ENCODE measurements at regions not wholly inside any gene's neighbourhood (a gene's known extent, or its start where the extent isn't known, plus 50 kb on each side); places are given as distances from the start of the nearest gene placed in this dataset.

DNA sequence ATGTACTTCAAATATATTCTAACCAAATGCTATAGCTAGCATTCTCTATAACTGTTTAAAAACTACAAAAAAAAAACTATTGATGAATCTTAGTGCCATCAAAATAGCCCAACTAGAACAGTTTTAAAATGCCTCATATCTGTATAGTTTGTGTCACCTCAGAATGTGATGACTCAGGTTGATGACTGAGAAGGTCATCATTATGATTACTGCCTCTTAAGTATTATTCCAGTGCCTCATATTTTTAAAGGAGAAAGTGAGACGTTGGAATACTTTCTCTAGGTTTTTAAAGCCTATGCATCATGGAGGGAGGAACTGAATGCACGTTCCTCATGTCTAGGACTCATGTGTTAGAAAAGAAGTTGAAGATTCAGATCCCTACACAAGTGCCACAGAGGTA, 88.2 kb downstream of the TMA16 start:
- WGBS, 4 donors = 51 to 69% (median 55%) methylated on average over 2 of the region's 2 CpGs
- Histone ChIP-seq H3K27me3 (no peaks in the 10 kb centered on the region), H3K4me1 (peaks cover 0 to 3% (median 0%) of the 10 kb centered on the region in 12 donors), H3K27ac (no peak overlapping the region), H3K4me3 (no peak overlapping the region), H3K9me3 (peaks cover 0 to 4% (median 0%) of the 10 kb centered on the region in 12 donors), H3K36me3 (no peaks in the 10 kb centered on the region)
- DNase-seq (no peak), ATAC-seq (no peak)
- no peak for TF ChIP-seq POLR2A (IDR thresholded peaks at IDR 0.05)
- TF ChIP-seq, protein P1, sequence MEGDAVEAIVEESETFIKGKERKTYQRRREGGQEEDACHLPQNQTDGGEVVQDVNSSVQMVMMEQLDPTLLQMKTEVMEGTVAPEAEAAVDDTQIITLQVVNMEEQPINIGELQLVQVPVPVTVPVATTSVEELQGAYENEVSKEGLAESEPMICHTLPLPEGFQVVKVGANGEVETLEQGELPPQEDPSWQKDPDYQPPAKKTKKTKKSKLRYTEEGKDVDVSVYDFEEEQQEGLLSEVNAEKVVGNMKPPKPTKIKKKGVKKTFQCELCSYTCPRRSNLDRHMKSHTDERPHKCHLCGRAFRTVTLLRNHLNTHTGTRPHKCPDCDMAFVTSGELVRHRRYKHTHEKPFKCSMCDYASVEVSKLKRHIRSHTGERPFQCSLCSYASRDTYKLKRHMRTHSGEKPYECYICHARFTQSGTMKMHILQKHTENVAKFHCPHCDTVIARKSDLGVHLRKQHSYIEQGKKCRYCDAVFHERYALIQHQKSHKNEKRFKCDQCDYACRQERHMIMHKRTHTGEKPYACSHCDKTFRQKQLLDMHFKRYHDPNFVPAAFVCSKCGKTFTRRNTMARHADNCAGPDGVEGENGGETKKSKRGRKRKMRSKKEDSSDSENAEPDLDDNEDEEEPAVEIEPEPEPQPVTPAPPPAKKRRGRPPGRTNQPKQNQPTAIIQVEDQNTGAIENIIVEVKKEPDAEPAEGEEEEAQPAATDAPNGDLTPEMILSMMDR (IDR thresholded peaks at IDR 0.05) = no peak
- intact Hi-C loops (cut with DNase I) = no loop called here

DNA sequence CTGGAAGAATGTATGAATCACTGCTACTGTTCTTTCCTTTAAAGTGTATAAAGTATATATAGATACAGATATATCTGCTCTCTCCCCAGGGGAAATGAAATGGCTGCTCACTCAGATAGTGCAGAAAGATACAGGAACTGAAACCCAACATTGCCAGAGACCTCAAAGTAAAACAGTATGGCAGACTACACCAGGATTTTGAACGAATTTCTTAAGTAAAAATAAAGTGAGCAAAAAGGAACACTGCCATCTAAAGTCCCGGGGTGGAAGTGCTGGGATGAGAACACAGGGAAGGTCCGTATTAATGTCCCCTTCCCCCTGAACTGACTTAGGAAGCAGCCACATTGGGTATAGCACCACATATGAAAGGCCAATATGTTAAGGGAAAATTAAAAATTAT, 93.4 kb downstream of the TMA16 start:
- Histone ChIP-seq H3K27me3 (no peaks in the 10 kb centered on the region), H3K9me3 (peaks cover 0 to 4% (median 0%) of the 10 kb centered on the region in 12 donors), H3K27ac (no peak overlapping the region), H3K36me3 (no peaks in the 10 kb centered on the region), H3K4me1 (peaks cover 0 to 36% (median 0%) of the 10 kb centered on the region in 12 donors), H3K4me3 (no peak overlapping the region)
- ATAC-seq = no peak
- no peak for DNase-seq
- WGBS, 4 donors = 74 to 83% (median 78%) methylated on average over 3 of the region's 3 CpGs
- TF ChIP-seq POLR2A (IDR thresholded peaks at IDR 0.05) = no peak
- TF ChIP-seq, protein P1 (IDR thresholded peaks at IDR 0.05) = no peak
- intact Hi-C loops (cut with DNase I) = no loop called here

DNA sequence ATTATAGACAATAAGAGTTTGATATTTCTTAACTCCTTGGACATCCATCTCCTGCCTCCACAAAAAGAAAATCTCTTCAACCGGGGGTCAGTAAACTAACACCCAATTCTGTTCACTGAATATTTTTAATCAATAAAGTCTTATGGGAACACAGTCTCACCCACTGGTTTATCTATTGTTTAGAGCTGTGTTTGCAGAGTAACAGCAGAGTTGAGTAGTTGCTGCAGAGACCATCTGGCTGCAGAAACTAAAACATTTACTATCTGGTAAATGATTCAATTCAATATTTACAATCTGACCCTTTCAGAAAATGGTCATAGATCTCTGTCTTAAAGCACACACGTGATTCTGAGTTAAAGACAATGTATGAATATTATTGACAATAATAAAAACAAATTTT, 94.0 kb downstream of the TMA16 start:
- Histone ChIP-seq H3K27ac (no peak overlapping the region), H3K4me1 (peaks cover 0 to 41% (median 0%) of the 10 kb centered on the region in 12 donors), H3K9me3 (peaks cover 0 to 4% (median 0%) of the 10 kb centered on the region in 12 donors), H3K36me3 (no peaks in the 10 kb centered on the region), H3K27me3 (no peaks in the 10 kb centered on the region), H3K4me3 (no peak overlapping the region)
- ATAC-seq (no peak), DNase-seq (no peak)
- TF ChIP-seq POLR2A (IDR thresholded peaks at IDR 0.05) = no peak
- TF ChIP-seq, protein P1 (IDR thresholded peaks at IDR 0.05) = no peak
- WGBS, 4 donors = 66 to 78% (median 74%) methylated on average over 2 of the region's 2 CpGs
- intact Hi-C loops (cut with DNase I) = no loop called here

DNA sequence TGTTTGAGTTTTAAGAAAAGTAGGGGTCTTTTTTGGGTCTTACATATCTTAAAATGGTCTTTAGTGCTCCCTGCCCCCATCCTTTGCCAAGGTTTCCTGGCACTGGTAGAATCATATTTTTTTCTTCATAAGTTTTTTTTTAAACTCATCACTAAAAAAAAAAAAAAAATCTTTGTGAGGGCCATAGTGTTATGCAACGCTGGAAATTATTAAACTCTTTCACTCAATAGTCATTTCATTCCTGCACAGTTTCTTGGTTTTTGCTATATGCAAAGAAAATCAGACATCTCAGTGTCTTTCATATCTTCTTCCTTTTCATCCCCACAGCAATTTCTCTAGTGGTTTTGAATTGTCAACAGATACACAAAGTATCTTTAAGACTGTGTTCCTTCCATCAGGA, 95.6 kb downstream of the TMA16 start:
- ATAC-seq = no peak
- H3K27me3 ChIP-seq = no peaks in the 10 kb centered on the region
- no peak overlapping the region for H3K27ac ChIP-seq
- no peak overlapping the region for H3K4me3 ChIP-seq
- DNase-seq = no peak
- H3K4me1 ChIP-seq = peaks cover 0 to 41% (median 0%) of the 10 kb centered on the region in 12 donors
- WGBS, 4 donors = 72 to 80% (median 77%) methylated on average over 1 of the region's 1 CpG
- peaks cover 0 to 4% (median 0%) of the 10 kb centered on the region in 12 donors for H3K9me3 ChIP-seq
- intact Hi-C loops (cut with DNase I) = no loop called here
- no peak for TF ChIP-seq POLR2A (IDR thresholded peaks at IDR 0.05)
- TF ChIP-seq, protein P1 (IDR thresholded peaks at IDR 0.05) = no peak
- H3K36me3 ChIP-seq = no peaks in the 10 kb centered on the region

Data from heart left ventricle (tissue), 16 donors.